HAP-1 (cell line): ENCODE measurements at regions not wholly inside any gene's neighbourhood (a gene's known extent, or its start where the extent isn't known, plus 50 kb on each side); places are given as distances from the start of the nearest gene placed in this dataset.

Source experiments
- DNase-seq, 2 experiments: peaks; one replicate each; pipeline ENCODE4 v3.0.0-alpha.2; 2016 to 2020; ENCODE audit warnings: low spot score in 2 of 2
- H3K27me3 ChIP-seq: fragments of 250-450 bp; sonication (Bioruptor Pico); 2 replicates; pipeline ENCODE4 v1.5.1; 2020; ENCODE audit warnings: low read depth, mild to moderate bottlenecking, moderate library complexity
- H3K36me3 ChIP-seq: fragments of 250-450 bp; sonication (Bioruptor Pico); replicated peaks from 2 replicates; pipeline ENCODE4 v1.5.1; 2020; ENCODE audit warnings: mild to moderate bottlenecking
- H3K4me1 ChIP-seq: fragments of 250-450 bp; sonication (Bioruptor Pico); 2 replicates; pipeline ENCODE4 v1.5.1; 2020; ENCODE audit warnings: mild to moderate bottlenecking
- H3K4me3 ChIP-seq: fragments of 250-450 bp; sonication (Bioruptor Pico); 2 replicates; pipeline ENCODE4 v1.5.1; 2020; ENCODE audit warnings: mild to moderate bottlenecking, moderate library complexity
- H3K9me3 ChIP-seq: fragments of 250-450 bp; sonication (Bioruptor Pico); 2 replicates; pipeline ENCODE4 v1.5.1; 2020; ENCODE audit warnings: mild to moderate bottlenecking, moderate library complexity
- in situ Hi-C: fragments of 300-500 bp; cut with MboI; formaldehyde crosslinking; loops from 3 replicates; pipeline ENCODE4 v1.14.3; 2020; ENCODE audit warnings: low sequenced_read_pairs, inconsistent platforms, mixed read lengths

- Histone ChIP-seq H3K9me3 (no peaks in the 10 kb centered on the region), H3K27me3 (no peaks in the 10 kb centered on the region), H3K4me3 (no peak overlapping the region), H3K4me1 (peaks cover 5% of the 10 kb centered on the region), H3K36me3 (no peaks in the 10 kb centered on the region)
- in situ Hi-C loops: no loop called here
- no peak for DNase-seq
Observed at GRCh38 chr6:112806163-112806865, 459.2 kb downstream of the RFPL4B start.

- Histone ChIP-seq H3K4me3 (no peak overlapping the region), H3K36me3 (no peaks in the 10 kb centered on the region), H3K4me1 (no peaks in the 10 kb centered on the region), H3K9me3 (no peaks in the 10 kb centered on the region), H3K27me3 (peaks cover 6% of the 10 kb centered on the region; the same call in 1 of the 2 replicates)
- DNase-seq: no peak
- in situ Hi-C loops: no loop called here
Observed at GRCh38 chr6:112821476-112821875, 474.3 kb downstream of the RFPL4B start.

DNA sequence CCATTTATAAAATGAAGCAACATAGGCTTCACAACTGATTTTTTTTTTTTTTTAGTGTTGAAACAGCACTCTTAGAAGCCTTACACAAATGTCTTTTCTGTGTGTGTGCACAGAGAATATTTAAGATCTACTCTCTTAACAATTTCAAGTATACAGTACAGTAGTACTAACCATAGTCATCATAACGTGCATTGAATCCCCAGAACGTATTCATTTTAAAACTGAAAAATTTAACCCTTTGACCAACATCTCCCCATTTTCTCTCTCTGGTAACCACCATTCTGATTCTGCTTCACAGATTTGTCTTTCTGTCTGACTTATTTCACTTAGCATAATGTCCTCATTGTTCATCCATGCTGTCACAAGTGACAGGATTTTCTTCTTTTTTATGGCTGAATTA lies 475.6 kb downstream of the RFPL4B start:
- no peaks in the 10 kb centered on the region for H3K9me3 ChIP-seq
- peaks cover 6% of the 10 kb centered on the region; the same call in 1 of the 2 replicates for H3K27me3 ChIP-seq
- no peak for DNase-seq
- no peak overlapping the region for H3K4me3 ChIP-seq
- H3K36me3 ChIP-seq: no peaks in the 10 kb centered on the region
- peaks cover 4% of the 10 kb centered on the region for H3K4me1 ChIP-seq
- in situ Hi-C loops: no loop called here

DNA sequence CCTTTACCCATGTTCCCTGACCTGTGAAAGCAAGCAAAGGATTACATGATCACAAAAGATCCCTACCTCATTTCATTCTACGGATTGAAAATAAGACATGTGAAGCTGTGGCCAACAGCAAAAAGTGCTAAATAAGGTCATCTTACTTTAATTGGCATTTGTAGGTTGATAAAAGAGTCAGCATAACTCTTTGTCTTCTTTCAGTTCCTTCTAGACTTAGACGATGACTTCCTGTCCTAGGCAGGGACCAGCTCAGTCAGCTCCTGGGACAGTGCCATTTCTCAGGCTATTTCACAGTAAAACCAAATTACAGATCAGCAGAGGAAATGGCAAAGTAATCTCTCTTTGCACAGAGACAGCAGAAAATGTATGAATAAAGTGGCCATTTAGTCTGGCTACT lies 480.7 kb downstream of the RFPL4B start:
- no peak overlapping the region for H3K4me3 ChIP-seq
- DNase-seq: peak; percentile 14 to 15
- H3K27me3 ChIP-seq: peaks cover under 1% of the 10 kb centered on the region; the same call in 1 of the 2 replicates
- no peaks in the 10 kb centered on the region for H3K9me3 ChIP-seq
- peaks cover 12% of the 10 kb centered on the region for H3K4me1 ChIP-seq
- H3K36me3 ChIP-seq: no peaks in the 10 kb centered on the region
- in situ Hi-C loops: no loop called here

DNA sequence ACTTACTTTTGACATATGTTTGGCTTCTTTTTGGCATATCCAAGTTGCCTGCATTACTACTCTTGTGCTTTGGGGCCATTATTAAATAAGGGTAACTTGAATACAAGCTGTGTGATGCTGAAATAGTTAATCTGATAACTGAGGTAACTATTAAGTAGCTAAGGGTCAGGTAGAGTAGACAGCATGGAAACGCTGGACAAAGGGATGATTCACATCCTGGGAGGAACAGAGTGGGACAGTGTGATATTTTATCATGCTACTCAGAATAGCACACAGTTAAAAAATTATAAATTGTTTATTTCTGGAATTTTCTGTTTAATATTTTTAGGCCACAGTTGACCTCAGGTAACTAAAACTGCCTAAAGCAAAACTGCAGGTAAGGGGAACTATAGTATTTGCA lies 483.9 kb downstream of the RFPL4B start:
- H3K9me3 ChIP-seq: no peaks in the 10 kb centered on the region
- in situ Hi-C loops: no loop called here
- DNase-seq: no peak

DNA sequence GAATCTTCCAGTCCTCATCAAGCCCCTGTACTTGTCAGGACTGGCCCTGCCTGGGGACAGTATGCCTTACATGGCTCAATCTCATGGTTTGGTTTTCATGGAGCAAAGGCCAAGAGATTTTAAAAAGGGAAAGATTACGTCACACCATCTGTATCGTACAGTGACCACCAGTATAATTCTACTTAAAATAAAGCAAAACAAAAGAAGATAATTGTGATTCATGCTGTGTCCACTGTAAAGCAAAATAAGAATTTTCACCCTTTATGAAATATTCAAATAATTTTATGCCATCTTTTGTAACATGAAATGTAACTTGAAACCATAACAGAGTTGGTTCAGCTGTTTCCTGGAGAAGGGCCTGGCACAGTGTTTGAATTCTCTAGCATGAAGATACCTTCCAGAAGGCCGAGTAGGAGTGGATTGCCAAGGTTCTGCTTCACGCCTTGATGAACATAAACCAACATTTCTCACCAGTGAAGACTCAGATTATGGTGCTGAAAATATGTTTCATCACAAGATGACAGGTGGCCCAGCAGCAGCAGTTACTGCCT lies 486.5 kb downstream of the RFPL4B start:
- no peaks in the 10 kb centered on the region for H3K27me3 ChIP-seq
- H3K9me3 ChIP-seq: no peaks in the 10 kb centered on the region
- in situ Hi-C loops: no loop called here
- peaks cover 4% of the 10 kb centered on the region; the same call in 1 of the 2 replicates for H3K4me1 ChIP-seq
- H3K4me3 ChIP-seq: no peak overlapping the region
- no peak for DNase-seq
- H3K36me3 ChIP-seq: no peaks in the 10 kb centered on the region

More for the DNA sequence above, 483.9 kb downstream of the RFPL4B start:
- Histone ChIP-seq H3K4me3 (no peak overlapping the region), H3K27me3 (no peaks in the 10 kb centered on the region), H3K4me1 (peaks cover 12% of the 10 kb centered on the region), H3K36me3 (no peaks in the 10 kb centered on the region)

- Histone ChIP-seq H3K4me1 (no peaks in the 10 kb centered on the region), H3K36me3 (no peaks in the 10 kb centered on the region), H3K27me3 (no peaks in the 10 kb centered on the region), H3K4me3 (no peak overlapping the region), H3K9me3 (no peaks in the 10 kb centered on the region)
- DNase-seq: no peak
- in situ Hi-C loops: no loop called here
Observed at GRCh38 chr6:112835078-112835477, 487.9 kb downstream of the RFPL4B start.

DNA sequence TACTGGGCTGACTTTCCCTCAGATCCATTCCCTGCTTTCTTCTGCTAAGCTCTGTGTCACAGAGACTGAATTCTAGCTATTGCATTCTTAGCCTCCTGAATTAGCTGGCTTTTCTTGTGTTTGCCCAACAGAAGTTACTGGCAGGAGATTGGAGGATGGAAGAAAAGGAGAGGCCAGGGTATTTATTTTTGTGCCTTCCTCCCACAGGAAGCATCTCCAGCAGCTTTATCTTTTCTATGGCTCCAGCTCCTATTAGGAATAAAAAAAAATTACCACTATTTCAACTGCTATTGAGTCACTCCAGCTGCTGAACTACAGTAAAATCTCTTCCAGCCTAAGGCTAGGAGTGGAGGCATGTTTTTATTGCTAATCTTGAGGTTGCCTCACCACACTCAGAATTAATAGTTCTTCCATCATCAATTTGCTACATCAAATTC lies 492.4 kb downstream of the RFPL4B start:
- Histone ChIP-seq H3K4me1 (no peaks in the 10 kb centered on the region), H3K4me3 (no peak overlapping the region), H3K27me3 (no peaks in the 10 kb centered on the region; the same call in 1 of the 2 replicates), H3K36me3 (no peaks in the 10 kb centered on the region), H3K9me3 (no peaks in the 10 kb centered on the region)
- DNase-seq: no peak
- in situ Hi-C loops: no loop called here

DNA sequence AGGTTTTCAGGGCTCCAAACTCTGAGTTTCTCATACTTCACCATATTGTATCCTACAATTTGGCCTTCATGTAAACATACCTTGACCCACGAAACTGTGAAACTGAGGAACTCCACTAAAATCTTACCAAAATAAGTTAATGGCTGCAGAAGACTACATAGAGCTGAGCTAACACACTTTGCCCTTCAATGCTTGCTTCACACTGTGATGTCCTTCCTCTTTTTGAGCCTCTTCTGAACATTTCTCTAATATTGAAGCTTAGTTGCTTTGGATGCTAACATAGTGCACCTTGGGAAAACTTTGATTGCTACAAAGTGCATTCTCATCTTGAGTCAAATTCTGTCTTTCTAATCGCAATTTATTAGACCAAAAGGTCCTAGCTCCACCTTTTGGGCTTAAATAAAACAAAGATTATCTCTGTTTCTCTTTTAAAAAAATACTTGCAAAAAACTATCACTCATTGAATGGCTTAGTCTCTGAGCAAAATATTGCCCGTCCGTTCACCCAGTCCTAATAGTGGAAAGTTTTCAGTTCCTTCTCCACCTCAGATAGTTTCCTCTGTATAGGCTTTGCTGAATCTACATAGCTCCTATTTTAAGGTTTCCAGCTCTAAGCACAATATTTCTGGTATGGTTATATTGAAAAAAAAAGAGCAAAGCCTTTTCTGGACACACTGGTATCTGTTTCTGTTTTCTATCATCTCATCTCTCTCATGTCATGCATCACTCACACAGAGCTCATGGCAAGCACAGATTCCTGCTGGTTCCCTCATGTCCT lies 494.6 kb downstream of the RFPL4B start:
- Histone ChIP-seq H3K4me1 (no peaks in the 10 kb centered on the region), H3K27me3 (no peaks in the 10 kb centered on the region; the same call in 1 of the 2 replicates), H3K4me3 (no peak overlapping the region), H3K9me3 (no peaks in the 10 kb centered on the region), H3K36me3 (no peaks in the 10 kb centered on the region)
- in situ Hi-C loops: no loop called here
- DNase-seq: no peak

GRCh38 chr6:112842330-112842685 lies 495.2 kb downstream of the RFPL4B start:
- H3K9me3 ChIP-seq: no peaks in the 10 kb centered on the region
- H3K4me3 ChIP-seq: no peak overlapping the region
- no peaks in the 10 kb centered on the region for H3K4me1 ChIP-seq
- in situ Hi-C loops: no loop called here
- H3K36me3 ChIP-seq: no peaks in the 10 kb centered on the region
- no peak for DNase-seq
- no peaks in the 10 kb centered on the region; the same call in 1 of the 2 replicates for H3K27me3 ChIP-seq

DNA sequence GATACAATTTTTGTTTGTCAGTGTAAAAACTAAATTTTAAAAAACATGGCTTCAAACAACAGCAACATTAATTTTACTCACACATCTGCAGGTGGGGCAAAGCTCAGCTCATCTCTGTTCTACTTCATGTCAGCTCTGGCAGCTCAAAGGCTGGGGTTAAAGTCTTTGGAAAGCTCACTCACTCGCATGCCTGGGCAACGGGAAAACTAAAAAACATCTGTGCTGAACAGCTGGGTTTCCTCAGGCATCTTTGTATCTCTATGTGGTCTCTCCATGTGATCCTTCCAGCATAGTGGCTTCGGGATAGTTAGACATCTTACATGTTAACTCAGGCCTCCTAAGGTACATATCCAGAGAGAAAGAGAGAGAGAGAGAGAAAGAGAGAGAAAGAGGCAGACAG lies 499.6 kb downstream of the RFPL4B start:
- Histone ChIP-seq H3K36me3 (no peaks in the 10 kb centered on the region), H3K27me3 (no peaks in the 10 kb centered on the region; the same call in 1 of the 2 replicates), H3K4me3 (no peak overlapping the region), H3K4me1 (no peaks in the 10 kb centered on the region), H3K9me3 (no peaks in the 10 kb centered on the region)
- DNase-seq: no peak
- in situ Hi-C loops: no loop called here

- no peaks in the 10 kb centered on the region for H3K9me3 ChIP-seq
- no peak overlapping the region for H3K4me3 ChIP-seq
- no peaks in the 10 kb centered on the region for H3K27me3 ChIP-seq
- in situ Hi-C loops: no loop called here
- H3K36me3 ChIP-seq: no peaks in the 10 kb centered on the region
- DNase-seq: no peak
- no peaks in the 10 kb centered on the region for H3K4me1 ChIP-seq
Observed at GRCh38 chr6:112851146-112851545, 504.0 kb downstream of the RFPL4B start.

DNA sequence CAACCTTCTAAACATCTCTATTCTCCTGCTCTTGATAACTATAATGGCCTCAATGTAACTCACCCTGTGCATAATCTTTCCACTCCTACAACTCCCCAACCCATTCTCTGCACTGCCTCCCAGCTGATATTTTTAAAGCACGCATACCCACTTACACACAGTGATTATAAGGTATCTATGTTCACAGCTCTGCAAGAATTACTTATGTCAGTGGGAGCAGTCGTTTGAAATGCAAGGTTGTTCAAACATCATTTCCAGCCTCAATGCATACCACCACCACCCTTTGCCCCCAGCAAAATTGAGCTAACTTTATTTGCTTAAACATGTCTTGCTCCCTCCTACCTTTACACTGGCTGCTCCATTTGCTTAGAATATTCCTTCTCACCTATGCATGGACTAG lies 506.0 kb downstream of the RFPL4B start:
- Histone ChIP-seq H3K27me3 (no peaks in the 10 kb centered on the region), H3K4me3 (no peak overlapping the region), H3K9me3 (no peaks in the 10 kb centered on the region), H3K36me3 (no peaks in the 10 kb centered on the region), H3K4me1 (no peaks in the 10 kb centered on the region)
- no peak for DNase-seq
- in situ Hi-C loops: no loop called here

- Histone ChIP-seq H3K4me1 (no peaks in the 10 kb centered on the region), H3K9me3 (no peaks in the 10 kb centered on the region), H3K27me3 (no peaks in the 10 kb centered on the region), H3K4me3 (no peak overlapping the region), H3K36me3 (no peaks in the 10 kb centered on the region)
- no peak for DNase-seq
- in situ Hi-C loops: no loop called here
Observed at GRCh38 chr6:112863753-112864152, 516.6 kb downstream of the RFPL4B start.
